Stromal cell of bone marrow (primary cell): ENCODE measurements at regions not wholly inside any gene's neighbourhood (a gene's known extent, or its start where the extent isn't known, plus 50 kb on each side); places are given as distances from the start of the nearest gene placed in this dataset.
"Not testable (repeated sequence)": the region's sequence is repeated elsewhere in the genome, so short reads cannot be mapped to it uniquely, and the experiment has no call there.

Experiments used
- DNase-seq: peaks from one replicate; pipeline ENCODE4 v3.0.0-alpha.2; 2012; ENCODE audit warnings: low read depth

- DNase-seq, result no peak
Observed at GRCh38 chr10:4262870-4263600, 478.0 kb upstream of the KLF6 start.

GRCh38 chr10:4262449-4262848, 477.4 kb upstream of the KLF6 start:
- DNase-seq, result no peak

GRCh38 chr10:4260483-4261124, 475.6 kb upstream of the KLF6 start:
- no peak for DNase-seq

DNA sequence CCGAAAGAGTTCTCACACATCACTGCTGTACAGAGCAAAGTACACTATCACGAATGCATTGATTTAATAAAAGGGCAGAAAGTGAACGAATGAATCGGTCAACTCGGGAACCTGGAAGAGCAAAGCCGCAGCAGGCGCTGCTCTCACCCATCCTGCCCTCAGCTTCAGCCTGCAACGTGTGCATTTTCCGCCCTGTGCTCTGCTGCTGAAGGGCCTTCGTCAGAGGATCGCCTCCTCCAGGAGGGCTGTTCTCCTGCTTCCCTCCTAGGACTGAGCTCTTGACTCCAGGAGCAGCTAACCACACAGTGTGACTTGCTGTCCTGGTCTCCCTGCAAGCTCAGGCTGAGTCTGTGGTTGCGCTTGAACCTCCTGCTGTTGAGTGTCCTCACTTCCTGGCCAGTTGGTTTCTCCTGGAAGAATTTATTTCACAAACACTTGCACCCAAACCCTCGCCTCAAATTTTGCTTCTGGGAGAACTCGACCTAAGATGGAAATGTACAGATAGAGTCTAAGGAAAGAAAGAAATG, 473.0 kb upstream of the KLF6 start:
- DNase-seq, result no peak

DNA sequence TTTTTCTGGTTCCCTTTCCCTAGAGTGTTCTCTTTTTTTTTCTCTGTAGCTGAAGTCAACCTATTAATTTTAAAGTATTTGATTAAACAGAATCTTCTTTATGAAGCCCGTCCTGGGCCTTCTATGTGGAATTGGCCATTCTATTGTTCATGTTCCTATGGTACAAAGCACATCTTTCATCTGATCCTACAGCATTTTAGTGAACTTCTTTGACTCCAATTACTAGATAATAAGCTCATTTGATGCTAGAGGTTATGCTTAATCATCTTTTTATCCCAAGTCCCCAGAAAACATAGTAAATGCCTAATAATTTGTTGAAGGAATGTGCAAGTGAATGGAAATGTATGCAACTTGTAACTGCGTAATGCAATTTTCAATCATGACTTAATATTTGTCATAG, 472.0 kb upstream of the KLF6 start:
- no peak for DNase-seq

GRCh38 chr10:4255751-4256150, 470.7 kb upstream of the KLF6 start:
- DNase-seq, result no peak

GRCh38 chr10:4254101-4254994, 469.3 kb upstream of the KLF6 start:
- peak; percentile 78 for DNase-seq

GRCh38 chr10:4252701-4253100, 467.7 kb upstream of the KLF6 start:
- DNase-seq, result no peak

- no peak for DNase-seq
Observed at GRCh38 chr10:4250587-4250887, 465.5 kb upstream of the KLF6 start.

DNA sequence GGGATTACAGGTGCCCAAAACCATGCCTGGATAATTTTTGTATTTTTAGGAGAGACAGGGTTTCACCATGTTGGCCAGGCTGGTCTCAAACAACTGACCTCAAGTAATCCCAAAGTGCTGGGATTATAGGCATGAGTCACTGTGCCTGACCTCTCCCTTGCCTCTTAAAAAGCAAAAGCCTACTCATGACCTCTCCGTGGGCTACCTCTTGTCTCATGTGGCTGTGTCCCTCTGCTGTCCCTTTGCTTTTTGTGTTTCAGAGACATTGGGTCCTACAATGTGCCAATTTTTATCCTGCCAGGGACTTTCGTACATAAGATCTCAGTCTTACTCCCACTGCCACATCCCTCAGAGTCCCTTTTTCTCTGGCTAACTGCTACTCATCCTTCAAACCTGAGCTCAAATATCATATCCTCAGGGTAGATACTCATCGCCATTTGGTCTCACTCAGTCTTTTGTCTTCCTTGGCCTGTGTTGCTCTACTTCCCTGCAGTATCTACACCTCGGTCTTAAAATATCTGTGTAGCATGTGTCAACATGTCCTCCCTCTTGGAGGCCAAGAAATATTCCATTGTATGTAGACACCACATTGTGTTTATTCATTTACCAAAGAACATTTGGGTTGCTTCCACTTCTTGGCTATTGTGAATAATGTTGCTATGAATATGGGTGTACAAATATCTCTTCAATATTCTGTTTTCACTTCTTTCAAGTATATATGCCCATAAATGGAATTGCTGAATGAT, 465.0 kb upstream of the KLF6 start:
- no peak for DNase-seq

- no peak for DNase-seq
Observed at GRCh38 chr10:4247379-4247778, 462.4 kb upstream of the KLF6 start.

DNA sequence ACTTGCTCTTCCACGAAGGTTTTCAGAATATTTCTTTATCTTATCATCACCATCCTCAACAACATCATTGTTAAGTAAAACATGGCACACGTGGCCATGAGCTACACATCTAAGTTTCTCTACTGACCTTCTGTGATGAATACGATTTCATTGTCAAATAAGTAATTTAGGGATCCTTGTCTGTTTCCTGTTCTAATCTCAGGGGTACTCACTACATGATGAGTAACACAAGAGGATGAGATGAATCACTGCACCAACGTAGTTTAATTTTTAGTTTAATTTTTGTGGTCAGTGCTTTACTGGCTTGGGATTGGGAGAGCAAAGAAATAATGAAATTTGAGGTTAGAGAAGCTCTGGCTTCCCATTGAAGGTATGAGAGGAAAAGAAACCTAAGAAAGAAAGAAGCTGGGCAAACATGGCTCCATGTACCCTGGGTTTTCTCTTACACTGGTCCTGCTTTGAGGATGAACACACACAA, 461.9 kb upstream of the KLF6 start:
- DNase-seq, result peak; percentile 96

DNA sequence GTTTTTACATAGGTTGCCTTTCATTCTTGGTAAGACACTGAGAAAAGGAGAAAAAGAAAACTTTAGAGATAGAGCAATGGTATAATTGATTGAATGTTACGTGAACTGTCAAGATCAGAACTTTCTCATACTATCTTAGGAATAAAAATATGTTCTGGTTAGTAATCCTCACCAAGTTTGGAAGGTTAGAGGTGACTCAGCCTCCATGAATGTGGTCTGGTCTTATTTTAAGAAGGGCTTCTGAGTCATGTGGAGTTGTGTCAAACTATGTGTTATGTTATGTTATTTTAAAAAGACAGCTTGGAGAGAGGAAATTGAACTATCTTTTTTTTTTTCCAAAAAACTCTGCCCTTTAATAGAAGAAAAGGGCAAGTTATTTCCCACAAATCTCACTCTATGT, 458.6 kb upstream of the KLF6 start:
- DNase-seq, result peak; percentile 99

- no peak for DNase-seq
Observed at GRCh38 chr10:4243169-4243568, 458.2 kb upstream of the KLF6 start.

- no peak for DNase-seq
Observed at GRCh38 chr10:4242561-4243035, 457.6 kb upstream of the KLF6 start.

GRCh38 chr10:4241724-4242345, 456.8 kb upstream of the KLF6 start:
- DNase-seq, result peak; percentile 94

DNA sequence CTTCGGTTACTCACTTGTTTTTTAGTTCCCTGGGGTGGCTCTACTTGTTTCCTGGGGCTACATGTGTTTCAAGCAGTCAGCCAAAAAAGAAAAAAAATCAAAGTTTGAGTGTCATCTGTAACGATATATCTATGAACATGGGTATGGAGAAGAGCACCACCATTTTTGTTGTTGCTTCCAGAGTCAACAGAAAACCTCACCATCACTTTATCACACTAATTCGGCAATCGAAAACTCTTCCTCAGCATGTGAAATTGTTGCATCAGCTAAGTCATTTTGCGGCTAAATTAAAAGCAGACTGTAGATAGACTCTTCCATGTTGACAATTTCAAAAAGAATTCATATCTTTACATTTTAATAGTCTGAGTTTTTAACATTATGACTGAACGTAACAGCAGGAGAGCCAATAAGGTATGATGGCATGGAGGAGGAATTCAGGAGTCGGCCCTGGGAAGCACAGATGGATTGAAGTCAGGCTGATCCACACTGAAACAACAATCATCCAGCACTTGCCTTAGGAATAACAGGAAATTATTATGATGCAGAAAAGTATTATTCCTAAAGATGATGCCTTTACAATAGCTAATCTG, 455.7 kb upstream of the KLF6 start:
- no peak for DNase-seq

DNA sequence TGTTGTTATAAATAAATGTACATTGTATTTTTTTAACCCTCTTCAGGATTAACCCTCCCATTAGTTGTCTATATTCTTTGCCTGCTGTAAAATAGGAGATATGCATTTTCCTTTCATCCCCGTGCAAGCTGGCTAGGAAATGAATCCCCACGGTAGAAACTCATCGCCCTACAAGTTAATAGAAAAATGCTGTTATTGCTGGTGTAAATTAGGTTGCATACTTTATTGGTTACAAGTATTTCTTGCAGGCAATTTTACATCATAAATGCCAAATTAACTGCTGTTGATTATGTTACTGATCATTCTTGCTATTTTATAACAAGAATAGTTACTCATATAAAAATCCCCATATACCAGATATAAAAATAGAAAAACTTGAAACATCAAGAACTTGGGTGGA, 454.2 kb upstream of the KLF6 start:
- no peak for DNase-seq

GRCh38 chr10:4236905-4237304, 451.9 kb upstream of the KLF6 start:
- DNase-seq, result not testable (repeated sequence)

DNA sequence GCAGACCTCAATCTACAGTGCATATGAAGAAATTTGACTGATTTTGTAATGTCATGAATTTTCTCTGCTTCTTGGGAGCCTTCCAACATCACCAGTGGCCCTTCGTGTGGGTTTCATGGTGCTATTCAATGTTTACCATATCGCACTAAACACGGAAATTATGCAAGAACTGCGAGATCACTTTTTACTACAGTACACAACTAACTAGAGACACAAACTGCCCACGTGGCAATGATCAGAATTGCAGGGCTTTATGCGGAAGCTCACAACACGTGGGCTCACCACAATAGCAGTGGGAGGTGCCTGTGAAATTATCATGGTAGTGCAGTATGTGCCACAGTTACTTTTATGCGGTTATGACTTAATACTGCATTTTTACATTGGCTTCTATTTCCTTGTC, 449.7 kb upstream of the KLF6 start:
- DNase-seq, result no peak

- DNase-seq, result no peak
Observed at GRCh38 chr10:4231439-4231838, 446.4 kb upstream of the KLF6 start.
